ENCODE measurements at regions not wholly inside any gene's neighbourhood (a gene's known extent, or its start where the extent isn't known, plus 50 kb on each side); places are given as distances from the start of the nearest gene placed in this dataset.

GRCh38 chr4:28518561-28519165, 1658.0 kb downstream of the STIM2 start:
- no peak for TF ChIP-seq CTCF (IDR thresholded peaks at IDR 0.05)

- TF ChIP-seq CTCF (IDR thresholded peaks at IDR 0.05): no peak
These were observed 1663.1 kb downstream of the STIM2 start for GRCh38 chr4:28523681-28524190.

GRCh38 chr4:28536124-28536523, 1675.5 kb downstream of the STIM2 start:
- no peak for TF ChIP-seq CTCF (IDR thresholded peaks at IDR 0.05)

- TF ChIP-seq CTCF (IDR thresholded peaks at IDR 0.05): no peak
These were observed 1685.3 kb downstream of the STIM2 start for GRCh38 chr4:28545986-28546385.

- TF ChIP-seq CTCF (IDR thresholded peaks at IDR 0.05): no peak
These were observed 1687.5 kb downstream of the STIM2 start for GRCh38 chr4:28548136-28548535.

- TF ChIP-seq CTCF (IDR thresholded peaks at IDR 0.05): no peak
These were observed 1688.0 kb downstream of the STIM2 start for GRCh38 chr4:28548594-28548993.

GRCh38 chr4:28555866-28556265, 1695.2 kb downstream of the STIM2 start:
- no peak for TF ChIP-seq CTCF (IDR thresholded peaks at IDR 0.05)

GRCh38 chr4:28557755-28558154, 1697.1 kb downstream of the STIM2 start:
- no peak for TF ChIP-seq CTCF (IDR thresholded peaks at IDR 0.05)
